OCI-LY7 (cell line): ENCODE measurements at regions not wholly inside any gene's neighbourhood (a gene's known extent, or its start where the extent isn't known, plus 50 kb on each side); places are given as distances from the start of the nearest gene placed in this dataset.

ENCODE experiments used
- CTCF ChIP-seq: fragments of 200-600 bp; sonication (generic); conservative IDR thresholded peaks from 2 replicates; pipeline ENCODE4 v1.5.1; 2014; ENCODE audit warnings: mild to moderate bottlenecking, antibody characterized with exemption, low read length, moderate library complexity, mixed read lengths
- EZH2phosphoT487 ChIP-seq: fragments of 200-600 bp; sonication (generic); IDR thresholded peaks from 2 replicates; pipeline ENCODE4 v1.6.1; 2018; ENCODE audit warnings: low read depth, borderline replicate concordance, mild to moderate bottlenecking, mixed run types, antibody characterized with exemption, low read length, moderate library complexity, mixed read lengths

GRCh38 chr1:58227604-58228003 is 318.9 kb downstream of the OMA1 start:
- TF ChIP-seq EZH2phosphoT487: no peak
- no peak for TF ChIP-seq CTCF
